ENCODE measurements at regions not wholly inside any gene's neighbourhood (a gene's known extent, or its start where the extent isn't known, plus 50 kb on each side); places are given as distances from the start of the nearest gene placed in this dataset.
"Not testable (repeated sequence)": the region's sequence is repeated elsewhere in the genome, so short reads cannot be mapped to it uniquely, and the experiment has no call there.

DNA sequence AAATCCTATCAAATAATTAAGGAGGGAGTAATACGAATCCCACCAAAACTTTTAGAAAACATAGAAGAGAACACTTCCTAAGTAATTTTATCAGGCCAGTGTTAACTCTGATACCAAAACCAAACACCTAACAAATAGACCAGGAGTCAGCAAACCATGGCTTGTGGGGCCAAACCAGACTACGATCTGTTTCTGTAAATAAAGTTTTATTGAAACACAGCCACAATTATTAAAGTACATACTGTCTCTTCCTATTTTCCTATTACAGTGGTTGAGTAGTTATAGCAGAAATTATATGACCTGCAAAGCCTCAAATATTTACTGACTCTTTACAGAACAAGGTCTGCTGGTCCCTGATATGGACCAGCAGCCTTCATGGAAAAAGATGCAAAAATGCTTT, 73.1 kb upstream of the ELN start:
- Histone ChIP-seq H3K9me3 (no peaks in the 10 kb centered on the region), H3K36me3 (no peaks in the 10 kb centered on the region), H3K27me3 (no peaks in the 10 kb centered on the region), H3K4me3 (no peak overlapping the region), H3K4me1 (no peaks in the 10 kb centered on the region), H3K27ac (no peak overlapping the region)
- TF ChIP-seq, protein P1, sequence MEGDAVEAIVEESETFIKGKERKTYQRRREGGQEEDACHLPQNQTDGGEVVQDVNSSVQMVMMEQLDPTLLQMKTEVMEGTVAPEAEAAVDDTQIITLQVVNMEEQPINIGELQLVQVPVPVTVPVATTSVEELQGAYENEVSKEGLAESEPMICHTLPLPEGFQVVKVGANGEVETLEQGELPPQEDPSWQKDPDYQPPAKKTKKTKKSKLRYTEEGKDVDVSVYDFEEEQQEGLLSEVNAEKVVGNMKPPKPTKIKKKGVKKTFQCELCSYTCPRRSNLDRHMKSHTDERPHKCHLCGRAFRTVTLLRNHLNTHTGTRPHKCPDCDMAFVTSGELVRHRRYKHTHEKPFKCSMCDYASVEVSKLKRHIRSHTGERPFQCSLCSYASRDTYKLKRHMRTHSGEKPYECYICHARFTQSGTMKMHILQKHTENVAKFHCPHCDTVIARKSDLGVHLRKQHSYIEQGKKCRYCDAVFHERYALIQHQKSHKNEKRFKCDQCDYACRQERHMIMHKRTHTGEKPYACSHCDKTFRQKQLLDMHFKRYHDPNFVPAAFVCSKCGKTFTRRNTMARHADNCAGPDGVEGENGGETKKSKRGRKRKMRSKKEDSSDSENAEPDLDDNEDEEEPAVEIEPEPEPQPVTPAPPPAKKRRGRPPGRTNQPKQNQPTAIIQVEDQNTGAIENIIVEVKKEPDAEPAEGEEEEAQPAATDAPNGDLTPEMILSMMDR (IDR thresholded peaks at IDR 0.05): no peak
- no peak for DNase-seq (ENCODE audit: low spot score)

DNA sequence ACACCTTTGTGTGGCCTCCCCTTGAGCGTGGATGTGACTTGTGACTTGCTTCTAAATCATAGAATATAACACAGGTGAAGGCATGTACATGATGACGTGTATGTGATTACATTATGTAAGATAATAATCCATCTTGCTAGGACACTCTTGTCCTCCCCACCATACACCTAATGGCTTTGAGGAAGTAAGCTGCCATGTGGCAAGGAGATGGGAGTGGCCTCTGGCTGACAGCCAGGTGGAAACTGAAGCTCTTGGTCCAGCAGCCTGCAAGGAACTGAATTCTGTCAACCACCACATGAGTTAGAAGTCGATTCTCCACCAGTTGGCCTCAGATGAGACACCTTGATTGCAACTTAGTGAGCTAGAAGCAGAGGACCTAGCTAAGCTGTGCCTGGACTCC, 67.4 kb upstream of the ELN start:
- Histone ChIP-seq H3K4me1 (no peaks in the 10 kb centered on the region), H3K9me3 (peaks cover 0 to 26% of the 10 kb centered on the region in 2 donors), H3K27ac (no peak overlapping the region), H3K36me3 (no peaks in the 10 kb centered on the region), H3K4me3 (no peak overlapping the region), H3K27me3 (no peaks in the 10 kb centered on the region)
- DNase-seq (ENCODE audit: low spot score): no peak
- TF ChIP-seq, protein P1 (IDR thresholded peaks at IDR 0.05): no peak

DNA sequence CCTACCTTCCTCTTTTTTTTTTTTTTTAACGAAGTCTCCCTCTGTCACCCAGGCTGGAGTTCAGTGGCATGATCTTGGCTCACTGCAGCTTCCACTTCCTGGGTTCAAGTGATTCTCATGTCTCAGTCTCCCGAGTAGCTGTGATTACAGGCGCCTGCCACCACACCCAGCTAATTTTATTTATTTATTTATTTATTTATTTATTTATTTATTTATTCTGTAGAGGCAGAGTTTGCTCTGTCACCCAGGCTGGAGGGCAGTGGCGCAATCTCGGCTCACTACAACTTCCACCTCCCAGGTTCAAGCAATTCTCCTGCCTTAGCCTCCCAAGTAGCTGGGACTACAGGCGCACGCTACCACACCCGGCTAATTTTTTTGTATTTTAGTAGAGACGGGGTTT, 66.0 kb upstream of the ELN start:
- H3K36me3 ChIP-seq; H3K27me3 ChIP-seq; H3K4me3 ChIP-seq; H3K27ac ChIP-seq; DNase-seq (ENCODE audit: low spot score); H3K4me1 ChIP-seq: not testable (repeated sequence)
- peaks cover 0 to 26% of the 10 kb centered on the region in 2 donors for H3K9me3 ChIP-seq

DNA sequence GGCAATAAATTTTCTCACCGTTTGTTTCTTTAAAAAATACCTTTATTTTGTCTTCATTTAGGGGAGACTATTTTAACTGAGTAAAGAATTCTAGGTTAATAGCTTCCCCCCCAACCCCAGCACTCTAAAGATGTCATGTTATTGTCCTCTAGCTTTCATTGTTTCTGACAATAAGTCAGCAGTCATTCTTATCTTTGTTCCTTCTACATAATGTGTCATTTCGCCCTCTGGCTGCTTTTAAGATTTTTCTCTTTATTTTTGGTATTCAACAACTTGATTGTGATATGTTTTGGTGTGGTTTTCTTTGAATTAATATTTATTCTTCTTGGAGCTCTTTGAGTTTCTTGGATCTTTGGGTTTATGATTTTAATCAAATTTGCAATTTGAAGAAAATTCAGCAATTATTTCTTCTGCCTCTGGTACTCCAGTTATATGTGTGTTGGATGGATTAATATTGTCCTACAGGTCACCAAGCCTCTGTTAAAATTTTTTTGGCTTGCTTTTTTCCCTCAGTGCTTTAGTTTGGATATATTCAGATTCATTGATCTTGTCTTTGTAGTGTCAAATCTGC, 64.6 kb upstream of the ELN start:
- TF ChIP-seq, protein P1 (IDR thresholded peaks at IDR 0.05): no peak
- DNase-seq (ENCODE audit: low spot score): no peak
- H3K4me3 ChIP-seq: no peak overlapping the region
- peaks cover 0 to 26% of the 10 kb centered on the region in 2 donors for H3K9me3 ChIP-seq
- H3K27me3 ChIP-seq: no peaks in the 10 kb centered on the region
- H3K4me1 ChIP-seq: no peaks in the 10 kb centered on the region
- H3K36me3 ChIP-seq: no peaks in the 10 kb centered on the region
- H3K27ac ChIP-seq: no peak overlapping the region

DNA sequence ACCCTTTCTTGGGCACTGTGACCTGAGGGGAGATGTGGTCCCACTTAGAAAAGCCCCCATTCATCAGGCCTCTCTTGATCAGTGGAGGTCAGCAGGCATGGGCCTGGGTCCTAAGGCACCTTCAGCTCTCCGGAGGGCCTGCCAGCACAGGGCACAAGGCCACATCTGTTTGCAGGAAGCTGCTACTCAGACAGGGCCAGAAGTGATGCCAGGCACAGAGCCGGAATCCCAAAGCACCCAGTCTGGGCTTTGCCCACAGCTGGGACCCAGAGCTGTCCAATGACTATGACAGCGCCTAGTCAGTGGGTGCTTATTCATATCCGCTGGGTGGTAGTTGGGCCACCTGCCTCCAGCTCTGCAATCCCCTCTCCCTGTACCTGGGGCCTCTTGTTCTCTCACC, 63.2 kb upstream of the ELN start:
- H3K27ac ChIP-seq: no peak overlapping the region
- no peaks in the 10 kb centered on the region for H3K4me1 ChIP-seq
- peaks cover 0 to 26% of the 10 kb centered on the region in 2 donors for H3K9me3 ChIP-seq
- H3K4me3 ChIP-seq: no peak overlapping the region
- H3K27me3 ChIP-seq: no peaks in the 10 kb centered on the region
- no peaks in the 10 kb centered on the region for H3K36me3 ChIP-seq
- TF ChIP-seq, protein P1 (IDR thresholded peaks at IDR 0.05): no peak
- no peak for DNase-seq (ENCODE audit: low spot score)

DNA sequence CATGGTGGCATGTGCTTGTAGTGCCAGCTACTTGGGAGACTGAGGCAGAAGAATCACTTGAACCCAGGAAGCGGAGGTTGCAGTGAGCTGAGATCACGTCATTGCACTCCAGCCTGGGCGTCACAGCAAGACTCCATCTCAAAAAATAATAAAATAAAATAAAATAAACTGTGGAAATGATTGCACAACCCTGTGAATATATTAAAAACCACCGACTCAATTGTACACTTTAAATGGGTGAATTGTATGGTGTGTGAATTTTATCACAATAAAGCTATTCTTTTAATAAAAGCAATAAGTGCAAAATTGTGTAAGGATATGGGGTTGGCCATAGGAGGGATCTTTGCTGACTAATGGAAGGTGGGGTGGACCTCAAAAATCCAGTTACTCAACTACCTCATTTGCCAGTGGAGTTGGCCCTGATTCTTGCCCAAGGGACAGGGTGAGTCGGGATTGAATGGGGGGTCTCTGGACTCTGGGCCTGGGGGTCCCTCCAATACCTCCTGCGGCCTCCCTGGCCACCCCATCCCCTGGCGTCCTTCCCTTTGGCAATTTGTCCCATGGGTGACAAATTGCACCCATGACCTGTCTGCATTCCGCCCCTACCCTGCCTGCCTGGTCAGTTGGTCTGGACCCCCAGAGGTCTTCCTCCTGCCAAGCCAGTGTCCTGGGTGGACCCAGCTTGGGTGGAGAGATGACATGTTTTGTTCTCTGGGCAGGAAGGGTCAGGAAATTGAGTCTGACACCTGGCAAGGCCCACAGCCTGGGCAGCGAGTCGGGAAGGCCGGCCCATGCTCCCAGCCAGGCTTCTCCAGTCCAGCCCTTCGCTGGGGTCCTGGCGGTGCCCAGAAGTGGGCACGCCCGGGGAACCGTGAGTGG, 61.7 kb upstream of the ELN start:
- H3K27ac ChIP-seq: no peak overlapping the region
- H3K4me1 ChIP-seq: no peaks in the 10 kb centered on the region
- DNase-seq (ENCODE audit: low spot score): no peak
- no peaks in the 10 kb centered on the region for H3K27me3 ChIP-seq
- no peaks in the 10 kb centered on the region for H3K36me3 ChIP-seq
- peaks cover 0 to 26% of the 10 kb centered on the region in 2 donors for H3K9me3 ChIP-seq
- TF ChIP-seq, protein P1 (IDR thresholded peaks at IDR 0.05): no peak
- no peak overlapping the region for H3K4me3 ChIP-seq
